Myocyte (in vitro differentiated cells): ENCODE measurements at regions not wholly inside any gene's neighbourhood (a gene's known extent, or its start where the extent isn't known, plus 50 kb on each side); places are given as distances from the start of the nearest gene placed in this dataset.

Experiments
- DNase-seq: peaks from one replicate; pipeline ENCODE4 v3.0.0-alpha.2; 2012; ENCODE audit warnings: low read depth

- DNase-seq, result no peak
Observed at GRCh38 chr11:120061036-120061760, 76.7 kb downstream of the TRIM29 start.

- no peak for DNase-seq
Observed at GRCh38 chr11:120060512-120060911, 77.4 kb downstream of the TRIM29 start.

DNA sequence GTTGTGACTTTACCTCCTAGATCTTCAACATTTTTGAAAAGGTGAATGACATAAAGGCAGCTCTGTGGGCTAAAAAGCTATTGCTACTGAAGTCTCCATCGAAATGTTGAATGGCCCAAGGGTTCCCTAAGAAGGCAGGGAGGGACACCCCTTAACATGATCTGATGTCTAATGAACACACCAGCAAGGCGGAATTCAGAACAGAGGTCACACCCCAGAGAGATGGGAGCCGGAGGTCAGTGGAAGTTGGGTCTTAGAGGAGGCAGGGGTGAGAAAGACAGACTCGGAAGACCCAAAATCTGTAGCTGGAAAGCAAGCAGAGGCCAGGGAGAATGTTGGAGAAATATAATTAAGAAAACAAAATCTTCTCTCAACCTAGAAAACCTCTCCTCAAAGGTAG, 79.0 kb downstream of the TRIM29 start:
- no peak for DNase-seq

DNA sequence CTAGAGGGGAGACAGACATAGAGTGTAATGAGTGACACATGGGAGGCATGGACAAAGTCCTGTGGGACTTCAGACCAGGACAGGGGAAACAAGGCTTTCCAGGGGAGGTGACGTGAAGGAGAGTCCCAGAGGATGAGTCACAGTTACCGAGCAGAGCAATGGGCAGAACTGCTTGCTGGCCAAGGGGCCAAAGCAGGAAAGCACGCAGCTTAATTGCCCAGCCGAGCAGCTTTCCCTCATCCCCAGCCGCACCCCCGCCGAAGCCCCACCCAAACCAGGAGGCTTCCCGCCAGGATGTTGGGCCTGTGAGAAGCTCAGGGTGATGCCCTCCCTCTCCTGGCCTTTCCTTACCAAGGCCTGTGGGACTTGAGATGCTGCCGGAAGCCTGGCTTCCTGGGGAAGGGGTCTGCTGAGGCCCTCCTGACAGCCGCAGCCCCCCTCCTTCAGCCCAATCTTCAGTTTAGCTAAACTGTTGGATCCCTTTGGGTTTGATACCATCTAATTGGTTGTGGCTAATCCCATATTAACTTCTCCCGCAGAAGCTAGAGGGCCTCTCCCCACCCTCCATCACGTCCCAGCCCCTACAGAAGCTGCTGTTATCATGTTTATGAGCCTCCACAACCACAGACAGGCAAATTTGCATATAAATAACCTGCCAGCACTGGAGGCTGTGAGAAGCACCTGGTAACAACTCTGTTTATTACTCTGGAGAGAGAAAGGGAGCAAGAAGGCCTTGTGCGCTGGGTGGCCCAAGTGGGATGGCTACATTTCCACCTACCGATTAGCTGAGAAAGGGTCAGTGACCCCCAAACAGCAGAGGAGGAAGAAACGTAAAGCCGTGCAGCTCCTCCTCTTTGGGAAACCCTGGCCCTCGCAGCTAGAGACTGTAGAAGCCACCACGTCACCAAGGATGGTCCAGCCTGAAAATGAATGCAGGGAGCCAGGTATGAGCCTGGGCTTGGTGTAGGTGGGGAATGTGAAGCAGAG, 80.0 kb downstream of the TRIM29 start:
- no peak for DNase-seq

DNA sequence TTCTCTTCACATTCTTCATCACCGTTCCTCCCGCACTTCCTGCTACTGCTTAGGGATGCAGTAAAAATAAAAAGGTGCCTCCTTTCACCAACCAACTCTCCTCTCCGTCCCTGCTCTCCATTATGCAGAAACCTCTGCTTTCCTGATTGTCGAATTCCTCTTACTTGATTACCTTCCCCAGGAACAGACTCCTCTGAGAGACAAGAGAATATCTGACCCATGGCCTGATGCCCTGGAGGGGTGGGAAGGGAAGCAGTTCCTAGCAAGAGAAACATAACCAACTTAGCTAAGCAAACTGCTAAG, 80.9 kb downstream of the TRIM29 start:
- no peak for DNase-seq

GRCh38 chr11:120056301-120057027, 81.4 kb downstream of the TRIM29 start:
- peak; percentile 75 for DNase-seq

GRCh38 chr11:120055646-120056045, 82.3 kb downstream of the TRIM29 start:
- DNase-seq, result peak; percentile 83

DNA sequence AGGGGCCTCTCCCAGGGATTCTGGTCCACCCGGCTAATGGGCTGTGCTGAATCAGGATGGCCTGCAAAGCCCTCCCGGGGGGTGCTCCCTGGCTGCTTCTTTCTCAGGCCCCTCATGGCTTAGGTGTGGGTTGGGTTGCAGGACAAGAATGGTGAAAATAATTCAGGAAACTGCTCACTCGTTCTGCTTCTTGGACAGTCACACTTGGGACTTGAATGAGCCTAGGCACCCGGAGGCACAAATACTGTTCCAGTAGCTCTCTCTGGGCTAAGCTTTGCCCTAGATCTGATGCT, 83.2 kb downstream of the TRIM29 start:
- DNase-seq, result no peak

DNA sequence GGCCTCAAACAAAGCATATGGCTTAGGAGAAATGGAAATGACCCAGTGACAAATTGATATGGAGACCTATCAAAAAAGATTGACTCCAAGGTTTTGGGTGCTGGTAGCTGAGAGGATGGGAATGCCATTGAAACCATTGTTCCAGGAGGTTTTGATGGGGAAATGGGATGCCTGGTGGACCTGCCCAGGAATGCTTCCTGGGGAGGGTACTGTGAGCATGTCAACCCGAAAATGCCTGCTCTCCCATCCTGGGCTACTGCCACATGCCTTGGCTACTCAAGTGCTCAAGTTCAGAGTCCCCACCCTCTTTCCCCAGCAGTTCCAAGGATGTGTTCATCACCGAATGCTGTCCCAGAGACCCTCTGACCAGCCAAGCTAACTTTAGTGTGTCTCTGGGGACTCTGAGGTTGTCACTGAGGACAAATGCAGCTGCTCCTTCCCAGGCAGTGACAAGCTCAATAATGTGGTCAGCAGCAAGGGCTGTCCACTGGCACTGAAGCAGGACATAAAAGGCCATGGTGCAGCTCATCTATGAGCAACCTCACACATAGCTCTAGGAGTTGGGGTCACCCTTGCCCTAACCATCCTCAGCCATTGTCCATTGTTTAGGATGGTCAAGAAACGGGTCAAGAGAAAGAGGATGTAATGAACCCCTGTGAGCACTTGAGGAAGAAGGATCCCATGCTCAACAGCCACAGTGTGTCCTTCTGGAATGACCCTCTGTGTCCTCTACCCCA, 83.7 kb downstream of the TRIM29 start:
- DNase-seq, result peak; percentile 92

GRCh38 chr11:120052196-120052775, 85.6 kb downstream of the TRIM29 start:
- DNase-seq, result no peak

DNA sequence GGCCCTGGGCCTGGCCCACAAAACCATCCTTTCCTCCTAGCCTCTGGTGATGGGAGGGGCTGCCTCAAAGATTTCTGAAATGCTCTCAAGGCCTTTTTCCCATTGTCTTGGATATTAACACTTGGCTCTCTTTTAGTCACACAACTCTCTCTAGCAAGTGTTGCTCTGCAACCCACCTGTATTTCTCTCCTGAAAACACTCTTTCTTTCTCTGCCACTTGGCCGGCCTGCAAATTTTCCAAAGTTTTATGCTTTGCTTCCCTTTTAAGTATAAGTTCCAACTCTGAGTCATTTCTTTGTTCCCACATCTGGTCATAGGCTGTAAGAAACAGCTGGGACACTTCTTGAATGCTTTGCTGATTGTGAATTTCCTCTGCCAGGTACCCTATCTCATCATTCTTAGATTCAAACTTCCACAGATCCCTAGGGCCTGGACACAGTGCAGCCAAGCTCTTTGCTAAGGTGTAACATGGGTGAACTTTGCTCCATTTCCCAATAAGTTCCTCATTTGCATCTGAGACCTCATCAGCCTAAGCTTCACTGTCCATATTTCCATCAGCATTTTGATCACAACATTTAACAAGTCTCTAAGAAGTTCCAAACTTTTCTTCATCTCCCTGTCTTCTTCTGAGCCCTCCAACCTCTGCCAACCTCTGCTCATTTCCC, 93.8 kb downstream of the TRIM29 start:
- no peak for DNase-seq

DNA sequence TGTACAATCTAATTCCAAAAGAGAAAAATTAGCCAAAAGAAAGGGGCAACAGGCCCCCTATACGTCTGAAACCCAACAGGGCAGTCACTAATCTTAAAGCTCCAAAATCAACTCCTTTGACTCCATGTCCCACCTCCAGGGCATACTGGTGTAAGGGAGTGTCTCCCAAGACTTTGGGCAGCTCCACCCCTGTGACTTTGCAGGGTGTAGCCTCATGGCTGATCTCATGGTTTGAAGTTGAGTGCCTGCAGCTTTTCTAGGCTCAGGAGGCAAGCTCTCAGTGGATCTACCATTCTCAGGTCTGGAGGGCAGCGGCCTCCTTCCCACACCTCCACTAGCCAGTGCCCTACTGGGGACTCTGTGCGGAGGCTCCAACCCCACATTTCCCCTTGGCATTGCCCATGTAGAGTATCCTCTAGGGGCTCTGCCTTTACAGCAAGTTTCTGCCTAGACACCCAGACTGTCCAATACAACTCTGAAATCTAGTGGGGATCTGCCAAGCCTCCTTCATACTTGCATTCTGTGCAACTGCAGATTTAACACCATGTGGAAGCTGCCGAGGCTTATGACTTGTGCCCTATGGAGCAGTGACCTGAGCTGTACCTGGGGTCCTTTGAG, 94.5 kb downstream of the TRIM29 start:
- DNase-seq, result no peak

- DNase-seq, result no peak
Observed at GRCh38 chr11:120041625-120042024, 96.3 kb downstream of the TRIM29 start.

GRCh38 chr11:120040151-120040840, 97.6 kb downstream of the TRIM29 start:
- DNase-seq, result no peak

GRCh38 chr11:120039039-120039438, 98.9 kb downstream of the TRIM29 start:
- no peak for DNase-seq

DNA sequence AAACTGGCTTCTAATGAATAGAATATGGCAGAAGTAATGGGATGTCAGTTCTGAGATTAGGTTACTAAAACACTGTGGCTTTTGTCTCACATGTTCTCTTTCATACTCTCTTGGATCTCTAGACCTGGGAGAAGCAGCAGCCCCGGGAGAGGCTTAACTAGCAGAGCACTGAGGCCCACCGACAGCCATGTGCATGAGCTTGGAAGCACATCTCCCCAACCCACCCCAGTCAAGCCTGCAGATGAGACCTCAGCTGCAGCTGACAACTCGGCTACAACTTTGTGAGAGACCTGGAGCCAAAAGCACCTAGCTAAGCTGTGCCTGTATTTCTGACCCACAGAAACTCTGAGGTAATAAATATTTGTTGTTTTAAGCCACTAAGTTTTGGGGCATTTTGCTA, 100.8 kb downstream of the TRIM29 start:
- no peak for DNase-seq

GRCh38 chr11:120035756-120036155, 102.2 kb downstream of the TRIM29 start:
- DNase-seq, result no peak

- peak; percentile 57 for DNase-seq
Observed at GRCh38 chr11:120034881-120035630, 102.9 kb downstream of the TRIM29 start.
